ENCODE measurements at regions not wholly inside any gene's neighbourhood (a gene's known extent, or its start where the extent isn't known, plus 50 kb on each side); places are given as distances from the start of the nearest gene placed in this dataset.
"Not testable (repeated sequence)": the region's sequence is repeated elsewhere in the genome, so short reads cannot be mapped to it uniquely, and the experiment has no call there.

DNA sequence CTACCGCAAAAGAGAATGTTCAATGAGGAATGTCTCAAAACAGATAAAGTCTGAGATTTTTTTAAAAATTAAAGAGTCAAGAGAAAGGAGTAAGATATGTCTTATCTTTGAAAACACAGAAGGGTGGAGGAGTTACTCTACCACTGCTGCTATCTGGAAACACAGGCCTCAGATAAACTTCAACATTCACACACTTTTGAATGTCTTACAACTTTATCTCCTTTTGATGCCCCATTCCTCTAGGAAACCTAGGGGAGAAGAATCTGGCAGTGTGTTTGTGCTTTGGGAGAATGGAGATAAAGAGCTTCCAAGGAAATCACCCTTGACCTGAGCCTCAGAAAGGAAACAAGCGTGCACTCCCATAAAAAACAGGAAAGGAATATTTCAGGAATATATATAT is 468.2 kb downstream of the PLOD2 start:
- Histone ChIP-seq H3K27me3 (replicated peaks) (no peaks in the 10 kb centered on the region), H3K36me3 (replicated peaks) (no peaks in the 10 kb centered on the region), H3K4me3 (ENCODE audit: low read depth, low read length) (no peak overlapping the region), H3K27ac (no peak overlapping the region)
- in situ Hi-C loops (cut with HindIII; ENCODE audit: low pct_ligation_motif_present, low sequenced_read_pairs): no loop called here
- DNase-seq: no peak
- TF ChIP-seq, protein P1, sequence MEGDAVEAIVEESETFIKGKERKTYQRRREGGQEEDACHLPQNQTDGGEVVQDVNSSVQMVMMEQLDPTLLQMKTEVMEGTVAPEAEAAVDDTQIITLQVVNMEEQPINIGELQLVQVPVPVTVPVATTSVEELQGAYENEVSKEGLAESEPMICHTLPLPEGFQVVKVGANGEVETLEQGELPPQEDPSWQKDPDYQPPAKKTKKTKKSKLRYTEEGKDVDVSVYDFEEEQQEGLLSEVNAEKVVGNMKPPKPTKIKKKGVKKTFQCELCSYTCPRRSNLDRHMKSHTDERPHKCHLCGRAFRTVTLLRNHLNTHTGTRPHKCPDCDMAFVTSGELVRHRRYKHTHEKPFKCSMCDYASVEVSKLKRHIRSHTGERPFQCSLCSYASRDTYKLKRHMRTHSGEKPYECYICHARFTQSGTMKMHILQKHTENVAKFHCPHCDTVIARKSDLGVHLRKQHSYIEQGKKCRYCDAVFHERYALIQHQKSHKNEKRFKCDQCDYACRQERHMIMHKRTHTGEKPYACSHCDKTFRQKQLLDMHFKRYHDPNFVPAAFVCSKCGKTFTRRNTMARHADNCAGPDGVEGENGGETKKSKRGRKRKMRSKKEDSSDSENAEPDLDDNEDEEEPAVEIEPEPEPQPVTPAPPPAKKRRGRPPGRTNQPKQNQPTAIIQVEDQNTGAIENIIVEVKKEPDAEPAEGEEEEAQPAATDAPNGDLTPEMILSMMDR (IDR thresholded peaks at IDR 0.05; ENCODE audit: low read depth, low read length, missing control alignments): no peak

DNA sequence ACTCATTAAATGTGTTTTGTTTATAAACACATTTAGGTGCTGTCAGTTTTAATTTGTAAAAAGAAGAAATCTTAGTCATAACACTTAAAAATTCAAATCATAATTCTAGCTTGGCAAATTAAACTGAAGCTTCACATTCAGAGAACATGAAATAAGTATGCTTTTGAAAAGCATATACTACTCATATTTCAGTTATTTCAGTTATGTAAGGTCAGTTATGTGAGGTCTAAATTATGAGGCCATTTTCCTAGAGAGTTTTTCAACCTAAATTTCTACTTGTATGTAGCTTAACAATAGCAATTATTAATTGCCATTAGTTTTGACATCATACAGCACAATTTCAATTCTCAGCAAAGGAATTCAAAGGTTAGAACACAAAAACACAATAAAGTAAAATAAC is 465.0 kb downstream of the PLOD2 start:
- H3K4me3 ChIP-seq (ENCODE audit: low read depth, low read length): no peak overlapping the region
- H3K36me3 ChIP-seq (replicated peaks): no peaks in the 10 kb centered on the region
- H3K27ac ChIP-seq: no peak overlapping the region
- in situ Hi-C loops (cut with HindIII; ENCODE audit: low pct_ligation_motif_present, low sequenced_read_pairs): no loop called here
- no peak for DNase-seq
- TF ChIP-seq, protein P1 (IDR thresholded peaks at IDR 0.05; ENCODE audit: low read depth, low read length, missing control alignments): no peak
- H3K27me3 ChIP-seq (replicated peaks): no peaks in the 10 kb centered on the region

DNA sequence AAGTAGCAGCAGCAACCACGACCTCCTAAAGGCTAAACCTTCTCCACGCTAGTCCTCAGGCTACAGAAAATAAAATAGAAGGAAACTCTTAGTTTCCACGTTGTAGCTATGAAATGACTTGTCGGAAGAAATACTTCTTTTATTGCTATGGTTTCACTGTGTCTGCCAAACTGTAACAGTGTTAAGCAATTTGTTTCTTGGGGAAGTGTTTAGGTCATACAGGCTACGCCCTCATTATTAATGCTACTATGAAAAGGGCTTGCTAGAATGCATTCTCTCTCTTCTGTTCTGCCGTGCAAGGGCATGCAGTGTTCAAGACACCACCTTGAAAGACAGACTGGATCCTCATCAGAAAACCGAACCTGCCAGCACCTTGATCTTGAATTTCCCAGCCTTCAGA is 462.7 kb downstream of the PLOD2 start:
- in situ Hi-C loops (cut with HindIII; ENCODE audit: low pct_ligation_motif_present, low sequenced_read_pairs): no loop called here
- DNase-seq: no peak
- Histone ChIP-seq H3K27me3 (replicated peaks) (no peaks in the 10 kb centered on the region), H3K4me3 (ENCODE audit: low read depth, low read length) (no peak overlapping the region), H3K36me3 (replicated peaks) (no peaks in the 10 kb centered on the region), H3K27ac (no peak overlapping the region)
- TF ChIP-seq, protein P1 (IDR thresholded peaks at IDR 0.05; ENCODE audit: low read depth, low read length, missing control alignments): no peak

DNA sequence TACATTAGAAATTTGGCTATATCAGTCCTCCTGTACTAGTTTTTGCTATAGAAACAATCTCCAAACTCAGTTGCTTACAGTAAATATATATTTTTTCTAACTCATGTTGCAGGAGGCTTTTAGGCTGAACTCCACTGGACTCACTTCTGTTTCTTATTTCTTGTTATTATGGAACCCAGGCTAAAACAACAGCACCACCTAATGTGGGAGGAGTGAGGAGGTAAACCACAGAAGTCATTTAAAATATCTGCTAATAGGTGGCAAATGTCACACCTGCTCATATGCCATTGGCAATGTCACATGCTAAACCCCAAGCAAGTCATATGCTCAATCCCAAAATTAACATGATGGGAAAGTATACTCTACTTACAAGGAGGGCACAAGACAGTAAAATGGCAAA is 462.2 kb downstream of the PLOD2 start:
- Histone ChIP-seq H3K27me3 (replicated peaks) (no peaks in the 10 kb centered on the region), H3K4me3 (ENCODE audit: low read depth, low read length) (no peak overlapping the region), H3K27ac (no peak overlapping the region), H3K36me3 (replicated peaks) (no peaks in the 10 kb centered on the region)
- TF ChIP-seq, protein P1 (IDR thresholded peaks at IDR 0.05; ENCODE audit: low read depth, low read length, missing control alignments): no peak
- in situ Hi-C loops (cut with HindIII; ENCODE audit: low pct_ligation_motif_present, low sequenced_read_pairs): no loop called here
- no peak for DNase-seq

DNA sequence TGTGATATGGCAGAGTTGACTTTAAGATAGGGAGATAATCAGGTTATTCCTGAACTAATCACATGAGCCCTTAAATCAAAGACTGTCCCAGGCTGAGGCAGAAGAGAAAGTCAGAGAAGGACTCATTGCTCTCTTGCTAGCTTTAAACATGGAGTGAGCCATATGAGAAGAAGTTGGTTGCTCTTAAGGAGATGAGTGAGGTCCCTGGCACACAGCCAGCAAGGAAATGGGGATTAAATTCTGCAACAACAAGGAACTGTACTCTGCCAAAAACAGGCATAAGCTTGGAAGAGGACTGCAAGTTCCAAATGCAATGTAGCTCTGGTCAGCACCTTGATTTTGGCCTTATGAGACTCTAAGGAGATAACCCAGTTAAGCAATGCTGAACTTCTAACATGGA is 457.0 kb downstream of the PLOD2 start:
- TF ChIP-seq, protein P1 (IDR thresholded peaks at IDR 0.05; ENCODE audit: low read depth, low read length, missing control alignments): no peak
- Histone ChIP-seq H3K4me3 (ENCODE audit: low read depth, low read length) (no peak overlapping the region), H3K27ac (no peak overlapping the region), H3K27me3 (replicated peaks) (no peaks in the 10 kb centered on the region), H3K36me3 (replicated peaks) (no peaks in the 10 kb centered on the region)
- in situ Hi-C loops (cut with HindIII; ENCODE audit: low pct_ligation_motif_present, low sequenced_read_pairs): no loop called here
- DNase-seq: no peak

DNA sequence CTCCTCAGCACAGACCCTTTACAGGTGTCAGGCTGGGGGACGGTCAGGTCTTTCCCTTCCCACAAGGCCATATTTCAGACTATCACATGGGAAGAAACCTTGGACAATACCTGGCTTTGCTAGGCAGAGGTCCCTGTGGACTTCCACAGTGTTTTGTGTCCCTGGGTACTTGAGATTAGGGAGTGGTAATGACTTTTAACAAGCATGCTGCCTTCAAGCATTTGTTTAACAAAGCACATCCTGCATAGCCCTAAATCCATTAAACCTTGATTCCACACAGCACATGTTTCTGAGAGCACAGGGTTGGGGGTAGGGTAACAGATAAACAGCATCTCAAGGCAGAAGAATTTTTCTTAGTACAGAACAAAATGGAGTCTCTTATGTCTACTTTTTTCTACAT is 451.2 kb downstream of the PLOD2 start:
- H3K36me3 ChIP-seq (replicated peaks); H3K27me3 ChIP-seq (replicated peaks); H3K4me3 ChIP-seq (ENCODE audit: low read depth, low read length); DNase-seq; H3K27ac ChIP-seq; in situ Hi-C loops (cut with HindIII; ENCODE audit: low pct_ligation_motif_present, low sequenced_read_pairs): not testable (repeated sequence)
